K562 (cell line): ENCODE measurements at regions not wholly inside any gene's neighbourhood (a gene's known extent, or its start where the extent isn't known, plus 50 kb on each side); places are given as distances from the start of the nearest gene placed in this dataset.

Experiments used
- ATAC-seq: fragments of 200-7000 bp; cut with Tn5 transposase; 3 replicates; pipeline ENCODE4 v1.9.1; 2020; ENCODE audit warnings: moderate library complexity
- BruUV-seq: library from RNA; stranded (reverse); fragments of 400-500 nt; replicated peaks from 2 replicates; lab custom pipeline; 2021; lab: Mats Ljungman, UMichigan
- CTCF ChIA-PET: fragments of 300-600 bp; formaldehyde crosslinking; extraction: SDS; loops from one replicate; lab custom pipeline; 2021; ENCODE audit warnings: low intra/inter-chr PET ratio; lab: Yijun Ruan, JAX
- POLR2A ChIA-PET: fragments of 300-600, 350-650 bp; sonication (Branson Sonifier 250); formaldehyde crosslinking; extraction: SDS; loops from one replicate; lab custom pipeline; 2021; ENCODE audit warnings: antibody characterized with exemption, inconsistent platforms; lab: Yijun Ruan, JAX
- DNase-seq, 4 experiments: peaks; one replicate each; pipeline versions ENCODE4 v3.0.0 to v3.0.0-alpha.2; 2011 to 2018; ENCODE audit warnings: low spot score in 3 of 4, mixed read lengths in 3 of 4; ENCODE audit errors: extremely low read depth in 1 of 4
- FAIRE-seq: peaks from 2 replicates; lab custom pipeline; 2011; peaks lifted over from hg19 to GRCh38; lab: Jason Lieb, UNC
- H2AFZ ChIP-seq: 2 replicates; pipeline ENCODE4 v1.6.0; 2011; ENCODE audit warnings: low read depth, low read length, control low read depth, inconsistent platforms
- H3K27ac ChIP-seq: fragments of 200-600 bp; 3 replicates; pipeline ENCODE4 v1.8.0; 2011; ENCODE audit warnings: low read depth, mild to moderate bottlenecking, control low read depth, inconsistent platforms, low read length, moderate library complexity, mixed read lengths; ENCODE audit errors: extremely low read depth
- H3K27me3 ChIP-seq, 2 experiments: fragments of 300-600 bp in 1 of 2; 2 replicates in 1 of 2; 3 replicates in 1 of 2; pipeline versions ENCODE4 v1.6.0 to v1.8.0; 2011; ENCODE audit warnings: inconsistent platforms in 2 of 2, low read length in 2 of 2, mild to moderate bottlenecking in 1 of 2, mixed read lengths in 1 of 2, moderate library complexity in 1 of 2; ENCODE audit not compliant: control insufficient read depth in 2 of 2, insufficient read depth in 2 of 2
- H3K36me3 ChIP-seq: fragments of 300-600 bp; 3 replicates; pipeline ENCODE4 v1.8.0; 2011; ENCODE audit warnings: mild to moderate bottlenecking, low read length, inconsistent platforms; ENCODE audit not compliant: control insufficient read depth, insufficient read depth
- H3K4me1 ChIP-seq, 2 experiments: fragments of 200-600 bp in 1 of 2; replicated peaks in 1 of 2; 2 replicates in 1 of 2; 3 replicates in 1 of 2; pipeline versions ENCODE4 v1.5.1 to v1.8.0; 2011; ENCODE audit warnings: inconsistent platforms in 2 of 2, low read length in 2 of 2, mild to moderate bottlenecking in 1 of 2, mixed read lengths in 1 of 2, moderate library complexity in 1 of 2; ENCODE audit not compliant: control insufficient read depth in 2 of 2, insufficient read depth in 2 of 2
- H3K4me2 ChIP-seq: 2 replicates; pipeline ENCODE4 v1.6.1; 2011; ENCODE audit warnings: low read length, control low read depth, inconsistent platforms, mixed read lengths; ENCODE audit not compliant: insufficient read depth
- H3K4me3 ChIP-seq: fragments of 200-600 bp; sonication (generic), shearing (Covaris generic); 2 replicates; pipeline ENCODE4 v1.5.1; 2016; ENCODE audit warnings: control low read depth, inconsistent platforms
- H3K79me2 ChIP-seq: fragments of 200-600 bp; 3 replicates; pipeline ENCODE4 v1.8.0; 2011; ENCODE audit warnings: low read length, inconsistent platforms; ENCODE audit not compliant: control insufficient read depth, insufficient read depth
- H3K9ac ChIP-seq, 2 experiments: 2 replicates each; pipeline versions ENCODE4 v1.6.0 to v1.6.1; 2011; ENCODE audit warnings: low read depth in 2 of 2, low read length in 2 of 2, control low read depth in 1 of 2, inconsistent platforms in 1 of 2, mild to moderate bottlenecking in 1 of 2, mixed read lengths in 1 of 2; ENCODE audit not compliant: insufficient read depth in 1 of 2
- H3K9me1 ChIP-seq: one replicate; pipeline ENCODE4 v1.6.0; 2011; ENCODE audit warnings: inconsistent platforms, mild to moderate bottlenecking, low read length, moderate library complexity; ENCODE audit not compliant: control insufficient read depth, insufficient read depth
- H3K9me3 ChIP-seq: replicated peaks from 2 replicates; pipeline ENCODE4 v1.5.1; 2011; ENCODE audit warnings: low read depth, low read length, inconsistent platforms; ENCODE audit not compliant: control insufficient read depth, insufficient read depth
- H4K20me1 ChIP-seq: replicated peaks from 2 replicates; pipeline ENCODE4 v1.6.1; 2011; ENCODE audit warnings: low read length, inconsistent platforms, mixed read lengths; ENCODE audit not compliant: control insufficient read depth, insufficient read depth
- CHD2 ChIP-seq: IDR thresholded peaks from 2 replicates; pipeline ENCODE4 v1.6.1; 2011; ENCODE audit warnings: low read depth, low read length
- CHD4 ChIP-seq: fragments of 200-600 bp; sonication (generic); IDR thresholded peaks from 3 replicates; pipeline ENCODE4 v1.6.1; 2012; ENCODE audit warnings: low read depth, mild to moderate bottlenecking, mixed read lengths, low read length, inconsistent platforms; ENCODE audit not compliant: insufficient read depth, insufficient replicate concordance, poor library complexity, severe bottlenecking
- CTBP1 ChIP-seq: fragments of 450-650 bp; IDR thresholded peaks from 2 replicates; pipeline ENCODE4 v1.6.1; 2016; ENCODE audit warnings: borderline replicate concordance
- EHMT2 ChIP-seq: fragments of 450-650 bp; IDR thresholded peaks from 2 replicates; pipeline ENCODE4 v1.6.1; 2018; ENCODE audit warnings: antibody characterized with exemption
- GABPA ChIP-seq: fragments of 200-800 bp; sonication (Bioruptor generic); conservative IDR thresholded peaks from 2 replicates; pipeline ENCODE4 v1.6.1; 2016; ENCODE audit warnings: low read depth, missing genetic modification characterization, missing compliant biosample characterization
- ILK ChIP-seq: fragments of 450-650 bp; IDR thresholded peaks from 2 replicates; pipeline ENCODE4 v1.6.1; 2016; ENCODE audit warnings: missing genetic modification characterization, low read depth, mild to moderate bottlenecking, missing compliant biosample characterization, moderate library complexity, borderline replicate concordance
- MCM7 ChIP-seq, 2 experiments: fragments of 450-650 bp; IDR thresholded peaks; 2 replicates each; pipeline ENCODE4 v1.6.1; 2016 to 2018
- MEF2D ChIP-seq: conservative IDR thresholded peaks from 2 replicates; pipeline ENCODE4 v1.6.1; 2016; ENCODE audit warnings: low read depth, missing genetic modification characterization, missing compliant biosample characterization
- NCOA2 ChIP-seq, 2 experiments: fragments of 450-650 bp; IDR thresholded peaks; 2 replicates each; pipeline ENCODE4 v1.6.1; 2018; ENCODE audit warnings: mild to moderate bottlenecking in 2 of 2, moderate library complexity in 1 of 2; ENCODE audit not compliant: partially characterized antibody in 2 of 2
- NCOA4 ChIP-seq: fragments of 450-650 bp; IDR thresholded peaks from 2 replicates; pipeline ENCODE4 v1.6.1; 2018; ENCODE audit warnings: mild to moderate bottlenecking; ENCODE audit not compliant: partially characterized antibody
- POU5F1 ChIP-seq: fragments of 150-350 bp; IDR thresholded peaks from 2 replicates; pipeline ENCODE4 v1.6.1; 2014; ENCODE audit warnings: borderline replicate concordance, low read length, low read depth, mild to moderate bottlenecking; ENCODE audit not compliant: partially characterized antibody
- SMAD1 ChIP-seq: fragments of 150-350 bp; IDR thresholded peaks from 2 replicates; pipeline ENCODE4 v1.6.1; 2014; ENCODE audit warnings: low read length, low read depth; ENCODE audit not compliant: partially characterized antibody
- SRSF9 ChIP-seq: fragments of 200-400 bp; formaldehyde crosslinking; IDR thresholded peaks from 2 replicates; pipeline ENCODE4 v1.6.1; 2017; ENCODE audit warnings: low read depth, low read length, borderline replicate concordance
- STAT5B ChIP-seq: fragments of 250-450 bp; sonication (Bioruptor Pico); IDR thresholded peaks from 2 replicates; pipeline ENCODE4 v1.8.0; 2021; ENCODE audit warnings: mild to moderate bottlenecking, inconsistent platforms
- ZNF785 ChIP-seq: fragments of 250-450 bp; sonication (Bioruptor Pico); IDR thresholded peaks from 2 replicates; pipeline ENCODE4 v1.4.0; 2020; ENCODE audit warnings: mild to moderate bottlenecking
- WGBS: fragments of 100-300 bp; shearing (Covaris generic); methylation state at CpG from one replicate; pipeline ENCODE4 v1.1.6; 2016; ENCODE audit warnings: low coverage, mixed read lengths; ENCODE audit not compliant: insufficient coverage; ENCODE audit errors: missing lambda C conversion rate; 5-methylcytosine and 5-hydroxymethylcytosine counted together
- in situ Hi-C: fragments of 300-500 bp; cut with MboI; formaldehyde crosslinking; loops from 4 replicates; pipeline ENCODE4 v1.15.0; 2018; ENCODE audit warnings: inconsistent platforms, mixed read lengths
- intact Hi-C: fragments of 100-400 bp; cut with micrococcal nuclease; formaldehyde crosslinking; loops from 2 replicates; pipeline ENCODE4 v1.14.2; 2022
- TF ChIP-seq, protein P1 (sequence below), 2 experiments: fragments of 450-650 bp; formaldehyde crosslinking in 1 of 2; IDR thresholded peaks; 2 replicates each; pipeline versions ENCODE4 v1.4.0 to v1.6.1; 2014 to 2020; ENCODE audit warnings: mild to moderate bottlenecking in 2 of 2, borderline replicate concordance in 1 of 2, low read depth in 1 of 2

- TF ChIP-seq NCOA4 (no peak), CHD2 (no peak), SMAD1 (no peak), CTBP1 (no peak)
Observed at GRCh38 chr7:81865754-81866153, 95.9 kb upstream of the HGF start (continued).

- no peak for FAIRE-seq
- no peak for TF ChIP-seq MCM7 (IDR thresholded peaks at IDR 0.05)
- TF ChIP-seq MEF2D (tag) = no peak
- no peak for TF ChIP-seq ZNF785
- TF ChIP-seq ILK (tag) = no peak
- TF ChIP-seq NCOA2 (IDR thresholded peaks at IDR 0.05; ENCODE audit: partially characterized antibody in 2 of 2) = no peak
- TF ChIP-seq GABPA (tag) = no peak
- TF ChIP-seq EHMT2 = no peak
- TF ChIP-seq SRSF9 = no peak
- TF ChIP-seq, protein P1, sequence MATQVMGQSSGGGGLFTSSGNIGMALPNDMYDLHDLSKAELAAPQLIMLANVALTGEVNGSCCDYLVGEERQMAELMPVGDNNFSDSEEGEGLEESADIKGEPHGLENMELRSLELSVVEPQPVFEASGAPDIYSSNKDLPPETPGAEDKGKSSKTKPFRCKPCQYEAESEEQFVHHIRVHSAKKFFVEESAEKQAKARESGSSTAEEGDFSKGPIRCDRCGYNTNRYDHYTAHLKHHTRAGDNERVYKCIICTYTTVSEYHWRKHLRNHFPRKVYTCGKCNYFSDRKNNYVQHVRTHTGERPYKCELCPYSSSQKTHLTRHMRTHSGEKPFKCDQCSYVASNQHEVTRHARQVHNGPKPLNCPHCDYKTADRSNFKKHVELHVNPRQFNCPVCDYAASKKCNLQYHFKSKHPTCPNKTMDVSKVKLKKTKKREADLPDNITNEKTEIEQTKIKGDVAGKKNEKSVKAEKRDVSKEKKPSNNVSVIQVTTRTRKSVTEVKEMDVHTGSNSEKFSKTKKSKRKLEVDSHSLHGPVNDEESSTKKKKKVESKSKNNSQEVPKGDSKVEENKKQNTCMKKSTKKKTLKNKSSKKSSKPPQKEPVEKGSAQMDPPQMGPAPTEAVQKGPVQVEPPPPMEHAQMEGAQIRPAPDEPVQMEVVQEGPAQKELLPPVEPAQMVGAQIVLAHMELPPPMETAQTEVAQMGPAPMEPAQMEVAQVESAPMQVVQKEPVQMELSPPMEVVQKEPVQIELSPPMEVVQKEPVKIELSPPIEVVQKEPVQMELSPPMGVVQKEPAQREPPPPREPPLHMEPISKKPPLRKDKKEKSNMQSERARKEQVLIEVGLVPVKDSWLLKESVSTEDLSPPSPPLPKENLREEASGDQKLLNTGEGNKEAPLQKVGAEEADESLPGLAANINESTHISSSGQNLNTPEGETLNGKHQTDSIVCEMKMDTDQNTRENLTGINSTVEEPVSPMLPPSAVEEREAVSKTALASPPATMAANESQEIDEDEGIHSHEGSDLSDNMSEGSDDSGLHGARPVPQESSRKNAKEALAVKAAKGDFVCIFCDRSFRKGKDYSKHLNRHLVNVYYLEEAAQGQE (IDR thresholded peaks at IDR 0.05; ENCODE audit: borderline replicate concordance) = no peak
- TF ChIP-seq, protein P1 (CRISPR knock-in tag; IDR thresholded peaks at IDR 0.05; ENCODE audit: low read depth) = no peak
- no peak for TF ChIP-seq CHD4
- no peak for TF ChIP-seq POU5F1
- TF ChIP-seq STAT5B (CRISPR knock-in tag) = no peak
Observed at GRCh38 chr7:81859433-81859832, 89.6 kb upstream of the HGF start.

More at GRCh38 chr7:81859433-81859832, 89.6 kb upstream of the HGF start:
- Histone ChIP-seq H3K27me3 (no peaks in the 10 kb centered on the region), H3K4me1 (no peaks in the 10 kb centered on the region), H3K9me1 (no peaks in the 10 kb centered on the region), H3K4me3 (no peak overlapping the region), H3K4me2 (no peak overlapping the region), H3K79me2 (no peaks in the 10 kb centered on the region), H2AFZ (no peak overlapping the region), H3K36me3 (no peaks in the 10 kb centered on the region), H3K9me3 (no peaks in the 10 kb centered on the region), H3K27ac (no peak overlapping the region), H3K9ac (no peak overlapping the region), H4K20me1 (no peaks in the 10 kb centered on the region)
- intact Hi-C loops = no loop called here
- ChIA-PET CTCF (no interaction called here), POLR2A (no interaction called here)
- DNase-seq (no peak), ATAC-seq (no peak)
- in situ Hi-C loops = no loop called here
- 0% methylated on average over 4 of the region's 4 CpGs for WGBS
- no TSS peak for BruUV-seq
